HCEC 1CT (cell line): ENCODE measurements at regions not wholly inside any gene's neighbourhood (a gene's known extent, or its start where the extent isn't known, plus 50 kb on each side); places are given as distances from the start of the nearest gene placed in this dataset.

Experiments
- DNase-seq: peaks from one replicate; pipeline ENCODE4 v3.0.0-alpha.2; 2017

- DNase-seq = no peak
Measured at GRCh38 chr1:239686386-239686785, 300.0 kb downstream of the CHRM3 start.

GRCh38 chr1:239696317-239696716, 309.9 kb downstream of the CHRM3 start:
- DNase-seq = no peak

GRCh38 chr1:239700667-239701066, 314.3 kb downstream of the CHRM3 start:
- no peak for DNase-seq

- no peak for DNase-seq
Measured at GRCh38 chr1:239703075-239703474, 316.7 kb downstream of the CHRM3 start.

GRCh38 chr1:239706245-239706892, 320.0 kb downstream of the CHRM3 start:
- no peak for DNase-seq

- DNase-seq = no peak
Measured at GRCh38 chr1:239707615-239708014, 321.2 kb downstream of the CHRM3 start.

GRCh38 chr1:239708622-239709021, 322.3 kb downstream of the CHRM3 start:
- DNase-seq = no peak

GRCh38 chr1:239711768-239712167, 325.4 kb downstream of the CHRM3 start:
- no peak for DNase-seq

- no peak for DNase-seq
Measured at GRCh38 chr1:239717097-239717917, 330.9 kb downstream of the CHRM3 start.

- no peak for DNase-seq
Measured at GRCh38 chr1:239717918-239718184, 331.5 kb downstream of the CHRM3 start.

- no peak for DNase-seq
Measured at GRCh38 chr1:239718571-239718970, 332.2 kb downstream of the CHRM3 start.

GRCh38 chr1:239718997-239719628, 332.7 kb downstream of the CHRM3 start:
- DNase-seq = no peak

GRCh38 chr1:239719642-239720258, 333.4 kb downstream of the CHRM3 start:
- DNase-seq = no peak

- DNase-seq = no peak
Measured at GRCh38 chr1:239722035-239722434, 335.7 kb downstream of the CHRM3 start.

- no peak for DNase-seq
Measured at GRCh38 chr1:239723776-239724367, 337.5 kb downstream of the CHRM3 start.

GRCh38 chr1:239725371-239725770, 339.0 kb downstream of the CHRM3 start:
- DNase-seq = no peak

GRCh38 chr1:239725933-239726332, 339.6 kb downstream of the CHRM3 start:
- DNase-seq = no peak

- DNase-seq = no peak
Measured at GRCh38 chr1:239730378-239730777, 344.0 kb downstream of the CHRM3 start.

GRCh38 chr1:239731082-239731748, 344.8 kb downstream of the CHRM3 start:
- no peak for DNase-seq

GRCh38 chr1:239732770-239733169, 346.4 kb downstream of the CHRM3 start:
- no peak for DNase-seq

GRCh38 chr1:239733995-239734394, 347.6 kb downstream of the CHRM3 start:
- no peak for DNase-seq

- DNase-seq = no peak
Measured at GRCh38 chr1:239735111-239735510, 348.7 kb downstream of the CHRM3 start.

GRCh38 chr1:239736479-239736878, 350.1 kb downstream of the CHRM3 start:
- DNase-seq = no peak
